Endothelial cell (in vitro differentiated cells): ENCODE measurements at regions not wholly inside any gene's neighbourhood (a gene's known extent, or its start where the extent isn't known, plus 50 kb on each side); places are given as distances from the start of the nearest gene placed in this dataset.

Experiments
- DNase-seq: peaks from one replicate; pipeline ENCODE4 v3.0.0; 2021; ENCODE audit warnings: low spot score
- H3K27ac Mint-ChIP-seq: one replicate; pipeline ENCODE4 v1.8.0; 2021; ENCODE audit warnings: mixed read lengths, inconsistent platforms; ENCODE audit not compliant: unreplicated experiment
- H3K27me3 Mint-ChIP-seq: one replicate; pipeline ENCODE4 v1.8.0; 2021; ENCODE audit warnings: mild to moderate bottlenecking, moderate library complexity, mixed read lengths, inconsistent platforms; ENCODE audit not compliant: unreplicated experiment
- H3K36me3 Mint-ChIP-seq: one replicate; pipeline ENCODE4 v1.8.0; 2021; ENCODE audit warnings: mild to moderate bottlenecking, low read depth, mixed read lengths, inconsistent platforms; ENCODE audit not compliant: unreplicated experiment
- H3K4me1 Mint-ChIP-seq: one replicate; pipeline ENCODE4 v1.8.0; 2021; ENCODE audit warnings: mild to moderate bottlenecking, mixed read lengths, inconsistent platforms; ENCODE audit not compliant: unreplicated experiment
- H3K4me3 Mint-ChIP-seq: one replicate; pipeline ENCODE4 v1.8.0; 2021; ENCODE audit warnings: mild to moderate bottlenecking, mixed read lengths, inconsistent platforms; ENCODE audit not compliant: unreplicated experiment
- H3K9me3 Mint-ChIP-seq: one replicate; pipeline ENCODE4 v1.8.0; 2021; ENCODE audit warnings: mixed read lengths, inconsistent platforms; ENCODE audit not compliant: unreplicated experiment
- CTCF ChIP-seq: fragments of 200-600 bp; sonication (generic); IDR thresholded peaks from one replicate; pipeline ENCODE4 v1.5.0; 2021; ENCODE audit warnings: antibody characterized with exemption; ENCODE audit not compliant: unreplicated experiment

- Mint-ChIP-seq H3K27me3 (no peaks in the 10 kb centered on the region), H3K9me3 (no peaks in the 10 kb centered on the region), H3K36me3 (no peaks in the 10 kb centered on the region), H3K27ac (no peak overlapping the region), H3K4me1 (no peaks in the 10 kb centered on the region), H3K4me3 (no peak overlapping the region)
- DNase-seq, result no peak
- TF ChIP-seq CTCF, result no peak
Measured at GRCh38 chr4:95957054-95957453, 117.2 kb downstream of the PDHA2 start.

- Mint-ChIP-seq H3K9me3 (no peaks in the 10 kb centered on the region), H3K27me3 (no peaks in the 10 kb centered on the region), H3K36me3 (no peaks in the 10 kb centered on the region), H3K27ac (no peak overlapping the region), H3K4me3 (no peak overlapping the region), H3K4me1 (no peaks in the 10 kb centered on the region)
- no peak for DNase-seq
- no peak for TF ChIP-seq CTCF
Measured at GRCh38 chr4:95957759-95958158, 117.9 kb downstream of the PDHA2 start.

DNA sequence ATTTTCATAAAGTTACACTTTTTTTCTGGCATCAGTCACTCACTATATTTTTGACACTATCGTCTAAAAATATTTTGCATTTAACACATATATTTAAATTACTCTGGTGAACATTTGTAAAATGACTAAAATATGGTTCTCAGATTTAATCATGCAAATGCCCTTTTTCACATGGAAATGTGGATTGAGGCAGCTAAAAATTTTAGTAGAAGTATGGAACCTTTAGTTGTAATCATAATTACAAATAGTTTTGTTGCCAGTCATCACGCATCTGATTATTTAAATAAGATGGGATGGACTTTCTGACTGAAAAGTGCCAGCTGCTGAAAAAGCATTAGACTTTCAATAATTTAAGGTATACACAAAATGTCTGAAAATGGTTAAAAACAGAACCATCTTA lies 119.3 kb downstream of the PDHA2 start:
- no peaks in the 10 kb centered on the region for H3K27me3 Mint-ChIP-seq
- no peaks in the 10 kb centered on the region for H3K36me3 Mint-ChIP-seq
- H3K27ac Mint-ChIP-seq, result no peak overlapping the region
- no peaks in the 10 kb centered on the region for H3K9me3 Mint-ChIP-seq
- TF ChIP-seq CTCF, result no peak
- no peak for DNase-seq
- no peaks in the 10 kb centered on the region for H3K4me1 Mint-ChIP-seq
- no peak overlapping the region for H3K4me3 Mint-ChIP-seq

DNA sequence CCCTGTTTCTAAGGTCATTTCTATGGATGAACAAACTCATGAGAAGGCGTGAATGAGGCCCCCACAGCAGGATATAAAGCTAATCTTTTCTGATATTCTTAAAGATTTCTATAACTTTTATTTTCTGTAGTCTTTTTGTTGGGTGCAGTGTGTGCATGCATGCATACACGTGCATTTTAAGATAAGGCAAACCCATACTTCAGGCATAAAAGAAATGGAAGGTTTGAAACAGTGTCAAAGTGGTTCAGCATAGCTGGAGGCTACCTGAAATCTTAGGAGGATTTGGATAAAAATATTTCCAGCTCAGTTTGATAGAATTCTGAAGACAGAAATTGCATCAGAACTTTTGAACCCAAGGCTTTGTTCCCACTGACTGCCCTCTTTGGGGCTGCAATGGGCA lies 119.7 kb downstream of the PDHA2 start:
- H3K9me3 Mint-ChIP-seq, result no peaks in the 10 kb centered on the region

DNA sequence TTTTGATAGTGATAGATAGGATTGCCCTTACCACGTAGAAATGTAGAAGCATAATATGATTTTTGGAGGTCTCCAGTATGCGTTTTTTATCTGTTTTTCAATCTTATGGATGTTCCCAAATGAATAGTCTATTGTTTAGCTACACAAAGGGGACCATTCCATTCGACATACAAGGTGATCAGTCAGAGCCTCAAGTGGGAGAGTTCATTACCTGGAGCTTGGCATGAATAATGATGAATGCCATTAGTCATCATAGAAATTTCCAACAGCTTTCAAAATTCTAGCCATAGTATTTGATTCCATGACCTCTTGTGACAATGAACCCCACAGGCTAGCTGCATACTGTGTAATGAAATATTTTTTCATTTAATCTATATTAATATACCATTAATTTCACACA lies 123.6 kb downstream of the PDHA2 start:
- DNase-seq, result no peak
- no peak for TF ChIP-seq CTCF
- H3K27me3 Mint-ChIP-seq, result no peaks in the 10 kb centered on the region
- H3K4me1 Mint-ChIP-seq, result no peaks in the 10 kb centered on the region
- H3K9me3 Mint-ChIP-seq, result no peaks in the 10 kb centered on the region
- H3K36me3 Mint-ChIP-seq, result no peaks in the 10 kb centered on the region
- H3K27ac Mint-ChIP-seq, result no peak overlapping the region
- H3K4me3 Mint-ChIP-seq, result no peak overlapping the region

More for the DNA sequence above, 119.7 kb downstream of the PDHA2 start:
- Mint-ChIP-seq H3K27me3 (no peaks in the 10 kb centered on the region), H3K36me3 (no peaks in the 10 kb centered on the region), H3K4me3 (no peak overlapping the region), H3K4me1 (no peaks in the 10 kb centered on the region), H3K27ac (no peak overlapping the region)
- DNase-seq, result no peak
- no peak for TF ChIP-seq CTCF
